ENCODE measurements at regions not wholly inside any gene's neighbourhood (a gene's known extent, or its start where the extent isn't known, plus 50 kb on each side); places are given as distances from the start of the nearest gene placed in this dataset.

DNA sequence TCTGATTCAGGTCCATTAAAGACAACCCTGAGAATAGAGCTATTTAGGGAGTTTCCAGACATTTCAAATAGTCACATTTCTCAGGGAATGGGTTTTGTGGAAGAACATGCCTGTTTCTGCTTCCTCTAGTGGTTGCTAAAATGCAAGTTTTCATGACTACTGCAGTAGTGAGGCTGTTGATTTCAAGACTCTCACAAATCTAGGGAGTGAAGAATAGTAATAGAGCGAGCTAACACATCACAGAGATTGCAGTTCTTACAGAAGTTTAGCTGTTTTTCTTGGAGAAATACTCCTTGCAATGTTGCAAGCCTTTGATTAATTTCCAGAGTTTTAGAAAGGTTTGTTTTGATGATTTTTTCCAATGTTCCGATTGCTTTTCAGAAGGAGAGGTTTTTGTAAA is 610.2 kb upstream of the HTR2C start:
- Histone ChIP-seq H3K4me3 (no peak overlapping the region), H3K4me2 (ENCODE audit: insufficient read depth, low read length) (no peak overlapping the region), H3K9ac (ENCODE audit: insufficient read depth in 1 of 2, low read depth in 2 of 2, low read length in 2 of 2) (no peak overlapping the region), H3K36me3 (ENCODE audit: control insufficient read depth, insufficient read depth, low read length) (no peaks in the 10 kb centered on the region; the same call in 2 of the 3 replicates), H3K27ac (ENCODE audit: extremely low read depth, low read depth, low read length) (no peak overlapping the region), H3K79me2 (ENCODE audit: control insufficient read depth, insufficient read depth, low read length) (no peaks in the 10 kb centered on the region), H3K9me3 (replicated peaks; ENCODE audit: control insufficient read depth, insufficient read depth, low read depth, low read length) (0 out of 2 replicates have a peak, but pooled peaks cover 1% of the 10 kb centered on the region), H3K27me3 (ENCODE audit: control insufficient read depth in 2 of 2, insufficient read depth in 2 of 2, low read length in 2 of 2) (no peaks in the 10 kb centered on the region), H3K9me1 (ENCODE audit: control insufficient read depth, insufficient read depth, low read length) (no peaks in the 10 kb centered on the region), H2AFZ (ENCODE audit: low read depth, low read length) (no peak overlapping the region), H4K20me1 (replicated peaks; ENCODE audit: control insufficient read depth, insufficient read depth, low read length) (no peaks in the 10 kb centered on the region), H3K4me1 (replicated peaks in 1 of 2; ENCODE audit: control insufficient read depth in 2 of 2, insufficient read depth in 2 of 2, low read length in 2 of 2) (no peaks in the 10 kb centered on the region)
- no TSS peak for BruUV-seq (replicated peaks)
- in situ Hi-C loops (cut with MboI) (no loop called here), intact Hi-C loops (cut with micrococcal nuclease) (no loop called here)
- ChIA-PET CTCF (ENCODE audit: low intra/inter-chr PET ratio) (no interaction called here), POLR2A (no interaction called here)
- FAIRE-seq, result no peak
- TF ChIP-seq CC2D1A (IDR thresholded peaks at IDR 0.05) (no peak), RBM14 (IDR thresholded peaks at IDR 0.05; ENCODE audit: borderline replicate concordance, insufficient read depth, low read depth, low read length) (no peak)
- no peak for DNase-seq (ENCODE audit: extremely low read depth in 1 of 4, low spot score in 3 of 4)
- WGBS (ENCODE audit: insufficient coverage, low coverage, missing lambda C conversion rate), result 25% methylated on average over 2 of the region's 2 CpGs
- ATAC-seq, result no peak

DNA sequence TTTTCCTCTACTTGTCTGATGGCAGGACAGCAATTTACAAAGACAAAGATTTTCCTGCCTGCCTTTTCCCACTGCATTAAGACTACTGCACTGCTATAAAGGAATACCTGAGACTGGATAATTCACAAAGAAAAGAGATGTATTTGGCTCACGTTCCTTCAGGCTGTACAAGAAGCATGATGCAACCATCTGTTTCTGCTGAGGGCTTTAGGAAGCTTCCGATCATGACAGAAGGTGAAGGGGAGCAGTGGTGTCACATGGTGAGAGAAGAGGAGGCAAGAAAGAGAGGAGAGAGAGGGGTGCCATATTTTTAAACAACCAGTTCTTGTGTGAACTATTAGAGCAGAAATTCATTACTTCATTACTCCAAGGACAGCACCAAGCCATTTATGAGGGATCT is 617.1 kb upstream of the HTR2C start:
- in situ Hi-C loops (cut with MboI), result no loop called here
- ATAC-seq (peak; percentile 67; the same call in 2 of the 3 replicates), DNase-seq (ENCODE audit: extremely low read depth in 1 of 4, low spot score in 3 of 4) (no peak), FAIRE-seq (no peak)
- no peak overlapping the region; the same call in 1 of the 2 replicates for H3K4me2 ChIP-seq (ENCODE audit: insufficient read depth, low read length)
- ChIA-PET POLR2A (no interaction called here), CTCF (ENCODE audit: low intra/inter-chr PET ratio) (no interaction called here)
- no peaks in the 10 kb centered on the region for H3K79me2 ChIP-seq (ENCODE audit: control insufficient read depth, insufficient read depth, low read length)
- no peak overlapping the region for H3K4me3 ChIP-seq
- peaks cover 0 to 4% of the 10 kb centered on the region in 2 experiments; a peak in 1 of 5 replicates for H3K4me1 ChIP-seq (replicated peaks in 1 of 2; ENCODE audit: control insufficient read depth in 2 of 2, insufficient read depth in 2 of 2, low read length in 2 of 2)
- no TSS peak for BruUV-seq (replicated peaks)
- no peaks in the 10 kb centered on the region for H3K27me3 ChIP-seq (ENCODE audit: control insufficient read depth in 2 of 2, insufficient read depth in 2 of 2, low read length in 2 of 2)
- H4K20me1 ChIP-seq (replicated peaks; ENCODE audit: control insufficient read depth, insufficient read depth, low read length), result no peaks in the 10 kb centered on the region
- H3K36me3 ChIP-seq (ENCODE audit: control insufficient read depth, insufficient read depth, low read length), result no peaks in the 10 kb centered on the region; the same call in 2 of the 3 replicates
- H3K27ac ChIP-seq (ENCODE audit: extremely low read depth, low read depth, low read length), result no peak overlapping the region
- H2AFZ ChIP-seq (ENCODE audit: low read depth, low read length), result peak overlapping the region; percentile 21; the same call in 1 of the 2 replicates
- no peaks in the 10 kb centered on the region for H3K9me3 ChIP-seq (replicated peaks; ENCODE audit: control insufficient read depth, insufficient read depth, low read depth, low read length)
- no peak overlapping the region for H3K9ac ChIP-seq (ENCODE audit: insufficient read depth in 1 of 2, low read depth in 2 of 2, low read length in 2 of 2)
- intact Hi-C loops (cut with micrococcal nuclease), result no loop called here
- WGBS (ENCODE audit: insufficient coverage, low coverage, missing lambda C conversion rate), result 22% methylated on average over 2 of the region's 2 CpGs
- no peaks in the 10 kb centered on the region for H3K9me1 ChIP-seq (ENCODE audit: control insufficient read depth, insufficient read depth, low read length)
- no peak for TF ChIP-seq CEBPG (CRISPR knock-in tag; IDR thresholded peaks at IDR 0.05)
- TF ChIP-seq CEBPG (tag; conservative IDR thresholded peaks at IDR 0.05 in 1 of 2, IDR thresholded peaks at IDR 0.05 in 1 of 2), result 0 out of 4 replicates have a peak, but pooled peaks of 1 of the 2 experiments have one; percentile 17
- TF ChIP-seq SMC3 (conservative IDR thresholded peaks at IDR 0.05; ENCODE audit: insufficient read depth, low read depth, low read length), result no peak

All from K562 (cell line).